Left lung (tissue), 4 donors: ENCODE measurements at regions not wholly inside any gene's neighbourhood (a gene's known extent, or its start where the extent isn't known, plus 50 kb on each side); places are given as distances from the start of the nearest gene placed in this dataset.
A peak's percentile ranks its signal among the peaks of the same experiment; 100 is the strongest.
"Not testable (repeated sequence)": the region's sequence is repeated elsewhere in the genome, so short reads cannot be mapped to it uniquely, and the experiment has no call there.

ENCODE experiments used
- ATAC-seq: fragments of 200-7000 bp; cut with Tn5 transposase; one replicate; pipeline ENCODE4 v1.9.1; 2020; ENCODE audit warnings: moderate library complexity
- DNase-seq, 4 donors: peaks; one replicate each; pipeline ENCODE4 v3.0.0-alpha.2; 2013 to 2020
- H3K27ac ChIP-seq, 2 donors: fragments of 200-600 bp; sonication (generic) in 1 of 2; one replicate each; pipeline versions ENCODE4 v1.5.0 to v1.8.0; 2020 to 2021
- H3K27me3 ChIP-seq, 2 donors: fragments of 200-600 bp; sonication (generic) in 1 of 2; one replicate each; pipeline versions ENCODE4 v1.5.0 to v1.8.0; 2020 to 2021
- H3K36me3 ChIP-seq, 2 donors: fragments of 200-600 bp; sonication (generic) in 1 of 2; one replicate each; pipeline versions ENCODE4 v1.5.0 to v1.8.0; 2020 to 2021
- H3K4me1 ChIP-seq, 2 donors: fragments of 200-600 bp; one replicate each; pipeline ENCODE4 v1.8.0; 2021
- H3K4me3 ChIP-seq, 2 donors: fragments of 200-600 bp; sonication (generic) in 1 of 2; one replicate each; pipeline versions ENCODE4 v1.5.0 to v1.8.0; 2020 to 2021; ENCODE audit warnings: mild to moderate bottlenecking in 1 of 2
- H3K9me3 ChIP-seq, 2 donors: fragments of 200-600 bp; sonication (generic) in 1 of 2; one replicate each; pipeline versions ENCODE4 v1.5.0 to v1.8.0; 2020 to 2021
- intact Hi-C, 2 donors: fragments of 100-400 bp; cut with DNase I; formaldehyde crosslinking; loops; one replicate each; pipeline versions ENCODE4 v1.11.2 to v1.14.2; 2022
- donor health status: DM: no; HTN: yes; CAD: no.
- donor health status: DM: no; HTN: no; CAD: no.

DNA sequence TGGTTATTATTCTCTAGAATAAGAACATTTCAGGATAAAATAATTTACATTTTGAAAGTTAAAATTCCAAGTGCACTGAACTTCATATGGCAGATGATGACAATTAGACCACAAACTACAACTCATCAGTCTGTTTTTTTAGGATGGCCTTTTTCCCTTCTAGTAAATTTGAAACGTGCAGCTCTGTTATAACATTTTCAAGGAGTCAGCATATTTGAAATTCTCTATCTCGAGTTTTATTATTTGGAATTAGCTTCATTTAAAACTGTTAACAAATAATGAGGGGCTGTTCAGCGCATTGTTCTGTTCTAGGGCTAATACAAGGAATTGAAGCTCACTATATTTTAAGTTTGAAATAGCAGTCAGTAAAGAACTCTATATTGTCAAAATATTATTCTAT is 176.9 kb downstream of the ZNF37A start:
- H3K4me1 ChIP-seq, H3K9me3 ChIP-seq, intact Hi-C loops, H3K4me3 ChIP-seq, H3K27me3 ChIP-seq, ATAC-seq, H3K36me3 ChIP-seq, H3K27ac ChIP-seq, DNase-seq: not testable (repeated sequence)

DNA sequence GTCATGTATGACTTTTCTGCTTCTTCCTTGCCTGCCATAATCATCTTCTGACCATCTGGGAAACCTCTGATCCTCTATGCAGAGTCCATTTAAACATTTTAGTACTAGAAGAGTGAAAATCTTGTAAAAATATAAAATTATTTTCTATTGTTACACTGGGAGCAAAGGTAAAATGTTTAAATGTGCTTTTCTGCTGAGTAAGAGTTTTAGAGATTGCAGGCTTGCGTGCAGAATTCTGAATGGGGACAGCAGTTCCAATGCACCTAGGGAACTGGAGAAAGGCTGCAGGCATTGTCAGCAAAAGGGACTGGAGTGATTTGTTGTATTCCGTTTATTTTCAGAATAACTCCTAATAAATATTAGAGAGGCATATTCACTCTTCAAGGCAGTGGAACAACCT is 180.7 kb downstream of the ZNF37A start:
- H3K27me3 ChIP-seq, ATAC-seq, H3K9me3 ChIP-seq, H3K4me1 ChIP-seq, H3K36me3 ChIP-seq, H3K4me3 ChIP-seq, DNase-seq, intact Hi-C loops, H3K27ac ChIP-seq: not testable (repeated sequence)

DNA sequence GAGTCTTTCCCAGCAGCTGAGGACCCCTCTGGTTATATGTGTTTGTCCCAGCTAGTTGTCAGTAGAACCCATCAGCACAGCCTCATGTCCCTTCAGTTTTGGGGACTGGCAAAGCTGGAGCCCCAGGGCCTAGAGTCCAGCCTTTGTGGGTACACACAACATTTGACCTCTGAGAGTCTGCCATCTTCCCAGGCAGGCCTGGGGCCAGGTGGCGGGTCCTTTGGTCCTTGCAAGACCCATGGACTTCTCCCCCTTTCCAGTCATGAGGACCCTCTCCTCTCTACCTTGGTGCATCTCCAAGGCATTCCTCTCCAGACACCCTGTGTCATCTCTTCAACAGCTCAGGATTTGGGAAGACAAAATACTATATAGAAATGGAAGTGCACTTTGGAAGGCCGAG is 198.4 kb downstream of the ZNF37A start:
- H3K27me3 ChIP-seq, H3K4me3 ChIP-seq, ATAC-seq, H3K36me3 ChIP-seq, H3K9me3 ChIP-seq, intact Hi-C loops, H3K27ac ChIP-seq, H3K4me1 ChIP-seq, DNase-seq: not testable (repeated sequence)

DNA sequence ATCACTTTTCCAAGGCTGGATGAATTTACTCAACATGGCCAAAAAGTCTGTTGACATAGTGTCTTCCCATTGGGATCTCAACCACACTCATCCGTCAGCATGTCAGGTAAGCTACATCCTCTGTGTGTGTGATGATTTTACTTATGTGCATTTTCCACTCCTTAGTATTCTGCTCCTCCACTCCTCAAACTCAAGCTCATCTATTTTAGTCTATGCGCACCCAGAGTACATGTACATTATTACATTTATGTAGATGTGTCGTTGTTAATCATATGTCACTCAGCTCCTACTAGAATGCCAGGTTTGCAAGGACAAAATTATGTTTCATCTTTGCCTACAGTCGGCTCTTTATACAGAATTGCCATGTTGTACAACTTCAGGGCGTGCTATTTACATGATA is 216.0 kb downstream of the ZNF37A start:
- H3K36me3 ChIP-seq, H3K4me3 ChIP-seq, H3K27ac ChIP-seq, H3K4me1 ChIP-seq, ATAC-seq, DNase-seq, intact Hi-C loops, H3K9me3 ChIP-seq, H3K27me3 ChIP-seq: not testable (repeated sequence)

DNA sequence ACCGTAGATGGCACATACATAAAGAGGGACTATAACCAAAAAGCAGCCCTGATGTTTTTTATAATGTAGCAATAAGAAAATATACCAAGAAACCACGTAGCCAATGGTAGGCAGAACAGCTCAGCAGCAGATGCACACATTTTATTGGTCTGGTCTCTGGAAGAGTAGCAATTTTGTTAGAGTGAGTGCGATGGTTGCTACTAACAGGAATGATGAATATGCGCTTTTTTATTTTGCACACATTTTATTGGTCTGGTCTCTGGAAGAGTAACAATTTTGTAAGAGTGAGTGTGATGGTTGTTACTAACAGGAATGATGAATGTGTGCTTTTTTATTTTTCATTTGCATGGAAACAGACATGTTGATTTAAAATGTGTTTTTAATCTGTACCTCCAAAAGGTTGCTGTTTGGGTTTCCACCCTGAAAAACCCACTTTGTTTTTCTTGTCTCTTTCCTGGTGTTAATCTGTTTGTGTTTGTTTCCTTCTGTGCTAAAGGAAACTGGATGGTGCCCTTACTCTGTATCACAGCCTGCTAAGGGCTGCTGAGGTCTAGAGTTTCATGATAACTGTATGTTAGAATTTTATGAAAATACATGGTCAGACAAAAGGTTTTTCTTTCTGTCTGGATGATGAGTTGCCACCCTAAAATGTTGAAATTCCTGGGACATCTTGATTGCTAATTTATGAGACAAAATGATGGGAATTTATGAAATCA is 221.1 kb downstream of the ZNF37A start:
- H3K9me3 ChIP-seq, H3K27me3 ChIP-seq, H3K4me1 ChIP-seq, ATAC-seq, H3K4me3 ChIP-seq, DNase-seq, intact Hi-C loops, H3K27ac ChIP-seq, H3K36me3 ChIP-seq: not testable (repeated sequence)

DNA sequence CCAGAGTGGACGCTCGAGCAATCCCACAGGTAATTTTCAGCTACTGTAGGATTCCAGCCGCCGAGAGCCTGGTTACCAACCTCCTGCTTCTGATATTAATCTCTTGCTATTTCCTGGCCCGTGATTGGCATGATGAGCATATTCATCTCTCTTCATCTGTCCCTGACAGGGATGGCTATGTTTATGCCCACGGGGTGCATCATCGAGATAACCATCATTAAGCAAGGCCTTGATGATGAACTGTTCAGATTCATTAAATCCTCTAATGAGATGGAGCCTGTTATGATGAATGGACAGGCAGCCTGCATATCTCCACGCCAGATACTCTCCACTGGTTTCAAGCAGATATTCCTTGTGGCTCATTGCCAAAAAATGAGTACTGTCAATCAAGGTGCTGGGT is 227.3 kb downstream of the ZNF37A start:
- H3K4me1 ChIP-seq, DNase-seq, H3K4me3 ChIP-seq, H3K27me3 ChIP-seq, ATAC-seq, H3K36me3 ChIP-seq, intact Hi-C loops, H3K27ac ChIP-seq, H3K9me3 ChIP-seq: not testable (repeated sequence)

DNA sequence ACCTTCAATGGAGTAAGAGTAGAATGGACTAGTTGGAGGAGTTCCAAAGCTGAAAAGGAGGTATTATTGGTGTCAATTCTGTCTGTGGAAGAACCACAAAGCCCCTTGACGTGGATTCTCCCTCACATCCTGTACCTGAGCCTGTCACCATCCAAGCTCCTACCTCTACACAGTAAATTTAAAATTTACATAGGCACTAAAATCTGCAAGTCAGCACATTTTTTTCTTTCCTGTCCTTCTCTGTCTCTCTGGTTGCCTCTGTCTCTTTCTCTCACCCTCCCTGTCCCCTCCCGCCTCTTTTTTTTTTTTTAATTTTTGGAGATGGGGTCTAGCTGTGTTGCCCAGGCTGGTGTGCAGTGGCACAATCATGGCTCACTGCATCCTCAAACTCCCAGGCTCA is 236.2 kb downstream of the ZNF37A start:
- ATAC-seq, H3K27me3 ChIP-seq, H3K4me3 ChIP-seq, H3K27ac ChIP-seq, intact Hi-C loops, H3K9me3 ChIP-seq, DNase-seq, H3K36me3 ChIP-seq, H3K4me1 ChIP-seq: not testable (repeated sequence)

DNA sequence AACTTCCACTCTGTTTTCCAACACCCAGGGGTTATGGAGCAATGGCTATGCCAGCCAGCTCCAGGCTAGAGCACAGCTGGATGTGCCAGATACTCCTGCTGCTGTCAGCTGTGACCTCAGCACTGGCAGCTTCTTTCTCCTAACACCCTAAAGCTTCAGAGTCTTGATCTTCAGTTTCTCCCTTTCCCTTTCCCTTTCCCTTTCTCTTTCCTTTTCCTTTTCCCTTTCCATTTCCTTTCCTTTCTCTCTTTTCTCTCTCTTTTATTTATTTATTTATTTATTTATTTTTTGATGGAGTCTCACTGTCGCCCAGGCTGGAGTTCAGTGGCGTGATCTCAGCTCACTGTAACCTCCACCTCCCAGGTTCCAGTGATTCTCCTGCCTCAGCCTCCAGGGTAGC is 237.0 kb downstream of the ZNF37A start:
- H3K36me3 ChIP-seq, H3K9me3 ChIP-seq, H3K4me1 ChIP-seq, intact Hi-C loops, H3K4me3 ChIP-seq, H3K27ac ChIP-seq, H3K27me3 ChIP-seq, ATAC-seq, DNase-seq: not testable (repeated sequence)

DNA sequence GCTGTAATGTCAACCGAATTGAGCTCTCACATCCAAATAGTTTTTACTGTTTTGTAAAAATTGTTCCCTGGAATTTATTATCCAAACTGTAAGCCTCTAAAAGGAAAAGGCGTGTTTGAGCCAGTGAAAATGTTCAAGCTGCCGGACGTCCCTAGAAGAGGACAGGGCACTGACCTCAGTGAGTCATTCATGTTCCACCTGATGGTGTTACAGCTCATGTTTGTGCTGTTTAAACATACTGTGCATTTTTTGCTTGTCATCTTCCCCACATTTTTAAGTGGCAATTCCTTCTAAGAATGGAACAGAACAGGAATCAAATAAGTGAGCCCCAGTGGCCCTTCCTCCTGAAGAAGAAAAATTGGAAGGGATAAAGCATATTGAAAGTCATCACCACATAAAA is 239.6 kb downstream of the ZNF37A start:
- H3K36me3 ChIP-seq, H3K4me3 ChIP-seq, ATAC-seq, H3K4me1 ChIP-seq, H3K9me3 ChIP-seq, H3K27me3 ChIP-seq, DNase-seq, intact Hi-C loops, H3K27ac ChIP-seq: not testable (repeated sequence)

DNA sequence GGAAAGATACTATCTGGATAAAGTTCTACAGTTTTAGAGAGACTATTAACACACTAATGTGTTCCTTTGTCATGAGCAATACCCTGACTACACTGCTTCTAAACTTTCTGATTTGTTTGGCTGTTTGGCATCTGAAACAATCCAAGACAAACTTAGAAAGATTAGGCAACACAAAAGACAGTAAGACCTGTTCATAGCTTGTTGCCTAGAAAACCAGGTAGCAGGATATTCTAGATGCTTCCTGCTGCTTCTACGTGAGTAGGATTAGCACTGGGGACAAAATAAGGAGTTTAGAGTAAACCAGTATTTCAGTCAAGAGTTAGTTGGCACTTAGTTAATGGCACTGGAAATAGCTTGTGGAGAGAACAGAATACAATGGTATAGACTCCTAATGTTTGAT is 256.5 kb downstream of the ZNF37A start:
- H3K27me3 ChIP-seq, H3K36me3 ChIP-seq, intact Hi-C loops, ATAC-seq, H3K4me1 ChIP-seq, DNase-seq, H3K9me3 ChIP-seq, H3K27ac ChIP-seq, H3K4me3 ChIP-seq: not testable (repeated sequence)

DNA sequence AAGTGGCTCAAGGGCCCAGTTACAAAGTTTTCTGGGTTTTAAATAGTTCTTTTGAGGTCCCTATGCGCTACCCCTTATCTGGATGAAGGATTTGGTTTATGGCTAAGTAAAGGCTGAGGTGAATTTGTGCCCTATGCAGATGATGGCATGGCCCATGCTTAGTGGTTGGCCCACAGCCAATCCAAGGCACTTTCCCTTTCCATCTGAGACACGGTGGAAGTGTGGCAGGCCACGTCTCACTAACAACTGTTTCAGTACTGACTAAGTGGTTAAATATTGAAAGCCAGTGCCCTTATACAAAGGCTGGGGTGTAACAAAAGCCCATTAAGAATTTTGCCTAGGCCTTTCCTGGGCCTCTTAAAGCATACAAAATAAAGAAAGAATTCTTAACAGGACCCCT is 260.3 kb downstream of the ZNF37A start:
- DNase-seq = peak in 1 of 4 donors; percentile 22
- not testable (repeated sequence) for H3K27ac ChIP-seq, H3K9me3 ChIP-seq

DNA sequence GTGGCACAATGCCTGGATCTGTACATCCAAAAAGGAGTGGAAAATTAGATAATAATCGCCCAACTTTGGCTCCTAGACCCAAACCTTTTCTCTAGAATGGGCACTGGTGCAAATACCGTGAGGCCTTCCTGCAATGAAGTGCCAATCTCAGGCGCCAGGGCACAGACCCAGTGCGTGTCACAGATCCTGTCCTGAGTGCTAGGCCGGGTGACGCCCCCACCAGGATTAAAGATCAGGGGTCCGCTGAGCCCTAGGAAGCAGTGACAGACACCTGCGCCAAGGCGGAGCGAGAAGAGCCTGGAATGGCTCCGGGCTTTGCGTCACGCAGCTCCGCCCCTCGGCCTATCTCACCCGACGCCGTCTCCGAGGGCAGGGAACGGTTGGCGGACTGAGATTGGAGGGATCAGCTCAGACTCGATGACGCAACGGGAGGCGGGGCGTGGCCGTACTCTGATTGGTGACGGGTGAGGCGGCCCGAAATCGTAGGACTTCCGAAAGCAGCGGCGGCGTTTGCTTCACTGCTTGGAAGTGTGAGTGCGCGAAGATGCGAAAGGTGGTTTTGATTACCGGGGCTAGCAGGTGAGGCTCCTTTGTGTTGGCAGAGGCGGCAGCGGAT is 261.9 kb downstream of the ZNF37A start:
- Histone ChIP-seq H3K27ac (peak overlapping the region; percentile 76 to 89), H3K4me3 (peak overlapping the region; percentile 22 to 39)
- H3K4me1 ChIP-seq, intact Hi-C loops, H3K36me3 ChIP-seq, H3K27me3 ChIP-seq, H3K9me3 ChIP-seq: not testable (repeated sequence)
- DNase-seq (peak; percentile 49 to 88 (median 78)), ATAC-seq (peak; percentile 100)

More for the DNA sequence above, 260.3 kb downstream of the ZNF37A start:
- H3K36me3 ChIP-seq, H3K27me3 ChIP-seq, H3K4me3 ChIP-seq, H3K4me1 ChIP-seq, ATAC-seq, intact Hi-C loops: not testable (repeated sequence)

DNA sequence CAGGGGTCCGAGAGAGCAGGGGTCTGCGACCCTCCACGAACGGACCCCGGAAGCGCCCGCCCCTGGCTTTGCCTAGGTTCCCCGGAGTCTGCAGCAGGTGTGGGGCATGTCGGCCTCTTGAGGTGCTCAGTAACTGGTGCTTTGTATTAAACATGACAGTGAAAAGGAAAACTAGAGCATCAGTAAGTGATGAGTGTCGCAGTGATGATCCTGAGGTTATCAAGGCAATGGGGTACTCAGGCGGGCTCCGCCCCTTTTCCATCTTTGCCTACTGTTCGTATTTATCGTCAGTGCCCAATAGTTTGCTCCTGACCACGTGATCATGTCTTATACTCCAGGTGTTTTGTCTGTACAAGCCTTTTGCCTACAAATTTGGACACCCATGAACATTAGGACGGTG is 262.4 kb downstream of the ZNF37A start:
- intact Hi-C loops, H3K36me3 ChIP-seq, H3K27me3 ChIP-seq, H3K9me3 ChIP-seq, H3K4me1 ChIP-seq: not testable (repeated sequence)
- peak overlapping the region; percentile 17 to 39 for H3K4me3 ChIP-seq
- ATAC-seq (peak; percentile 82), DNase-seq (peak in 1 of 4 donors; percentile 10)
- H3K27ac ChIP-seq = peak overlapping the region; percentile 70 to 76

DNA sequence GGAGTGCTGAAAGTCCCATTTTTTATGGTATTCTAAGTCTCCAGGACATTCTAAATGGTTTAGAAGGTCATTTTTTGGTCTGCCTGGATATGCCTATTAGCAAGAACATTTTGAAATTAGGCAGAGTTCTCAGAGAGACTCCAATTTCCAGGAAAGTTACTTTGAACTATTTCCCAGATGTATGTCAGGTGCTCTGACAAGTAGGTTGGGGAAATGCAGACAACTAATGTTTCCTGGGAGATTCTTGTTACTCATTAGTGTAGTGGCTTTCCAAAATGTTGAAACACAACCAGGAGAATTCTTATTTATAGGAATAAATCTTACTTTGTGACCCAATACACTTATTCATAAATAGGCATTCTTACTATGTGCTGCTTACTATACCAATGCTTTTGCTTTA is 268.4 kb downstream of the ZNF37A start:
- ATAC-seq = peak; percentile 24
- H3K4me3 ChIP-seq, DNase-seq, H3K9me3 ChIP-seq, intact Hi-C loops, H3K27ac ChIP-seq, H3K4me1 ChIP-seq, H3K27me3 ChIP-seq: not testable (repeated sequence)
- peaks cover 0 to 34% of the 10 kb centered on the region in 2 donors for H3K36me3 ChIP-seq
